ENCODE measurements at regions not wholly inside any gene's neighbourhood (a gene's known extent, or its start where the extent isn't known, plus 50 kb on each side); places are given as distances from the start of the nearest gene placed in this dataset.
"Not testable (repeated sequence)": the region's sequence is repeated elsewhere in the genome, so short reads cannot be mapped to it uniquely, and the experiment has no call there.

- no peak for DNase-seq
Observed at GRCh38 chr12:25883026-25883916, 75.2 kb upstream of the RASSF8 start.

DNA sequence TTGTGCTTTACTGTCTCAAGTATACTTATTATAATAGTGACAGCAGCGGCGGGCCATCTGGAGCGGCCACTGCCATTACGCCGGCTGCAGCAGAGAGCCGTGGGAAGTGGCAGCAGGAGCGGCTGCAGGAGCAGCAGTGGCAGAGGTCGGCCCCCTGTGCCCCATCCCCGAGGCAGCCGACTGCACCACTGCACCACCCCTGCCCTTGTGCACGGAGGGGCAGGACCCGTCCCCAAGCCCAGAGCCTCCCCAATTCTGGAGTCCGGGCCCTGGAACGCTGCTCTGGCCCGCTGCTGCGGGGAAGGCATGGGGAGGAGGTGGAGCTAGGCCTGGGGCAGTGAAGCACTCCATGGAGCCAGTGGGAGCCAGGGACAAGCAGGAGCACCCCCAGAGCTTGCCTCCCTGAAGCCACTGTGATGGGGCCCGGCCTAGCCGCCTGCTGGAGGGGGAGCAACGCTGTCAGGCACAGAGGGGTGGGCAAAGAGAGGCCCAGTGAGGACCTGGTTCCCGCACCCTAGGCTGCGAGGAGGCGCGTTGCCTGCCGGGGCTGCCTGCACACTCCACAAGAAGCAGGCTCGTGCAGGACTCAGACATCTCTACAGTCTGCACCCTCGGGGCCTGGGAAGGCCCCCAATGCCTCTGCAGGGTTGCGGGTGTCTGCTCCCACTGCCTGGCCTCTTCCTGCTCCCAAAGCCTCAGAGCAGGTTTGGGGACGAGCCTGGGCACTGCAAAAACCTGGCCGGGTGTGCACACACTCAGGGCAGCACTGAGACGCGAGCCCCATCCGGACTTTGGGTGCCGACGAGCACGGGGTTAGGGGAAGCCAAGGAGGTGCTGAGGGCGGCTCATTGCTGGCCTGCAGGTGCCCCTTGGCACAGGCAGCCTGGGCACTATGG lies 74.2 kb upstream of the RASSF8 start:
- no peak for DNase-seq

DNA sequence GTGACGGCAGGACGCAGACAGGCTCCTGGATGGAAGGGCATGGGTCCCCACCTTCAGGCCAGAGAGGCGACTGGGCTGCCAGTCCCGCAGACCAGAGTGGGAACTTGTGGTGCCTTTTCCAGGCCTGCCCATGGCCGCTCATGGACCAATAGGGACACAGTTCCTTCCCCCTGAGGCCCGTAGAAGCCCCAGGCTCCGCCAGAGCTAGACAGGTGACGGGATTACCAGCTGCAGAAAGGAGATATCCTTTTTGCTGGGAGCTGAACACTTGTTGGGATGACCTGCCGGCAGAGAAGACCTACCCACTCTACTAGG lies 73.6 kb upstream of the RASSF8 start:
- no peak for DNase-seq

DNA sequence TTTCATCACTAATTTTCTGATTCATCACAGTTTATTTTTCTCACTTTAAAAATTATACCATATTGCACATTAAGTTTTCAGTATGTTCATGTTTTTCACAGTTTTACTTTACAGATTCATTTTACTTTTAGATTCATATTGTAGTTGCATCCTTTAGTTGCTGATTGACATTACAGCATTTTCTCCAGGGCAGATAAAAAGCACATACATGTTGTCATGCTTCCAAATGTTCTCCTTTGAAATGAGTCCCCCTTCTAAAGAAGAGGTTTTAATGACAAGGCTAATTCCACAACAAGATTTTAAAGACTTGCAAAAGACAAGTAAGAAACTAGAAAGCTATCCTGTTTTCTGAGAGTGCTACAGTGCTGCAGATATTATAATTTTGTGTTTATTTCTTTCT lies 72.1 kb upstream of the RASSF8 start:
- no peak for DNase-seq

GRCh38 chr12:25887367-25887766 lies 71.1 kb upstream of the RASSF8 start:
- DNase-seq, result no peak

- DNase-seq, result no peak
Observed at GRCh38 chr12:25889185-25889584, 69.3 kb upstream of the RASSF8 start.

DNA sequence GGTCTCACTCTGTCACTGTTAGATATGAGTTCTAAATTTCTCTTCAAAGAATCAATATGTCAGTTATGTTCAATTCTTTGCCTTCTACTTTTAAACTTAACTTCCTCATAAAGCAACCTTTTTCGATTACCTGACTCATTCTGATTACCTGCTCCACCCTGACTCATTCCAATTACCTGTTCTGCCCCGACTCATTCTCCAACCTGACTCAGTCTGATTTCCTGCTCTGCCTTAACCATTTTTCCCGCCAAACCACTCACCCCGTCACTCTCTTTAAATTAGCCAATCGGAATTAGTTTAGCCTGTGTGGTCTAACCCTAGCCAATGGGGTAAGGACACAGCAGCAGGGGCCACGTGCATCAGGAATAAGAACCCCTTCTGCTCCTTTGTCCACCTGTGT lies 67.4 kb upstream of the RASSF8 start:
- not testable (repeated sequence) for DNase-seq

DNA sequence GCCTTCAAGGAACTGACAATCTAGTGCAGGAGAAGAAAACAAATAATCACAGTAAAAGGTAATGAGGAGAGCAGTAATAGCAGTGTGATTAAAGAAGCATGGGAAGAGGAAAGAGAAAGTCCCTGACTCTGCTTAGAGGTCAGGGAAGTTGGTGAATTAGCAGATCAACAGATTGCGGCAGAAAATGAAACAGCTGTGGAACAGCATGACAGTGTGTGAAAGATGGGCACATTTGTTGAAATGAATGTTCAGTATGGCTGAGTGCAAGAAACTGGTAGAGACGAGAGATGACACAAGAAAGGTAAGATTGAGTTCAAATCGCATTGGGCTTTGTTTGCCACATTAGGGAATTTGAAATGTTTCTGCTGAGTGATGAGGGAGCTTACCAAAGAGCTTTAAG lies 63.7 kb upstream of the RASSF8 start:
- no peak for DNase-seq

GRCh38 chr12:25896981-25897380 lies 61.5 kb upstream of the RASSF8 start:
- DNase-seq, result no peak

DNA sequence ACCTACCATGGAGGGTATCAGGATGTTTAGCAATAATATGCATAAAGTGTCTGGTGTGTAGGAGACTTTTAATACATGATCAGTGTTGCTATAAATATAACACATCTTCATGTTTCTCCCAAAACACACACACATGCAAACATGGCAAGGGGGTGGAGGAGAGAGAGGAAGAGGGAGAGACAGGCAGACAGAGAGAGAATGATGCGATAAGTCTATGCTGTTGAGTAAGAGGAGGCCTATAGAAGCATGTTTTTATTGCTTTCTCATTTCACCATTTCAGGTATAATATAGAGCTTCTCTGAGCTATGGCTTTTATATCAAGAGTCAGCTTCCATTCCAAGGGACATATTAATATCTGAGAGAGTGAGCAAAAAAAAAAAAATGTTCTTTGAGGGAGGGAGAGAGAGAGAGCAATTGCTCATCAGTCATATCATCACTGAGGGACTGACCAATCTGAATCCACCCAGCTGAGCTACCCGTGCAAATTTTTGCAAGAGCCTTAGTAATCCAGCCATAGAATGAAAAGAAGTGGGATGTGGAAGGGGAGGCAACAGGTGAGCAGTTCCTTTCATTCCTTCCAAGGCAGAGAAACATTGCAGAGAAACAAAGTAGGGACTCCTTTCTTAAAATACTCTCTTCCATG lies 54.8 kb upstream of the RASSF8 start:
- no peak for DNase-seq

GRCh38 chr12:25904442-25904841 lies 54.0 kb upstream of the RASSF8 start:
- no peak for DNase-seq

- no peak for DNase-seq
Observed at GRCh38 chr12:25906651-25907340, 51.7 kb upstream of the RASSF8 start.
